HEK293T (cell line): ENCODE measurements at regions not wholly inside any gene's neighbourhood (a gene's known extent, or its start where the extent isn't known, plus 50 kb on each side); places are given as distances from the start of the nearest gene placed in this dataset.

Experiments used
- BHLHE40 ChIP-seq: fragments of 450-650 bp; IDR thresholded peaks from 2 replicates; pipeline ENCODE4 v1.6.1; 2016; ENCODE audit warnings: mild to moderate bottlenecking, moderate library complexity, borderline replicate concordance
- FOXA1 ChIP-seq: fragments of 450-650 bp; IDR thresholded peaks from 2 replicates; pipeline ENCODE4 v1.6.1; 2016; ENCODE audit warnings: mild to moderate bottlenecking
- FOXK2 ChIP-seq: fragments of 450-650 bp; IDR thresholded peaks from 2 replicates; pipeline ENCODE4 v1.6.1; 2016; ENCODE audit warnings: mild to moderate bottlenecking
- HDGF ChIP-seq: fragments of 450-650 bp; IDR thresholded peaks from 2 replicates; pipeline ENCODE4 v1.6.1; 2017; ENCODE audit warnings: antibody characterized with exemption, borderline replicate concordance
- SUZ12 ChIP-seq: fragments of 450-650 bp; IDR thresholded peaks from 2 replicates; pipeline ENCODE4 v1.6.1; 2016; ENCODE audit warnings: mild to moderate bottlenecking
- TF ChIP-seq, protein P1 (sequence below): fragments of 450-650 bp; IDR thresholded peaks from 2 replicates; pipeline ENCODE4 v1.6.1; 2016

DNA sequence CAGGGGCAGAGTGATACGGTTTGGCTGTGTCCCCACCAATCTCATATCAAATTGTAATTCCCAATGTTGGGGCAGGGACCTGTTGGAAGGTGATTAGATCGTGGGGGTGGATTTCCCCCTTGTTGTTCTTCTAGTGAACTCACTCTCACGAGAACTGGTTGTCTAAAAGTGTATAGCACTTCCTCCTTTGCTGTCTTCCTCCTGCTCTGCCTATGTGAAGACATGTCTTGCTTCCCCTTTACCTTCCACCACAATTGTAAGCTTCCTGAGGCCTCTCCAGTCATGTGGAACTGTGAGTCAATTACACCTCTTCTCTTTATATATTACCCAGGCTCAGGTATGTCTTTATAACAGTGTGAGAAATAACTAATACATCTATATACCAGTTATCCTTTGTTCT is 706.4 kb upstream of the KLHL1 start:
- TF ChIP-seq HDGF (no peak), SUZ12 (no peak), BHLHE40 (no peak), FOXK2 (no peak), FOXA1 (no peak)
- TF ChIP-seq, protein P1, sequence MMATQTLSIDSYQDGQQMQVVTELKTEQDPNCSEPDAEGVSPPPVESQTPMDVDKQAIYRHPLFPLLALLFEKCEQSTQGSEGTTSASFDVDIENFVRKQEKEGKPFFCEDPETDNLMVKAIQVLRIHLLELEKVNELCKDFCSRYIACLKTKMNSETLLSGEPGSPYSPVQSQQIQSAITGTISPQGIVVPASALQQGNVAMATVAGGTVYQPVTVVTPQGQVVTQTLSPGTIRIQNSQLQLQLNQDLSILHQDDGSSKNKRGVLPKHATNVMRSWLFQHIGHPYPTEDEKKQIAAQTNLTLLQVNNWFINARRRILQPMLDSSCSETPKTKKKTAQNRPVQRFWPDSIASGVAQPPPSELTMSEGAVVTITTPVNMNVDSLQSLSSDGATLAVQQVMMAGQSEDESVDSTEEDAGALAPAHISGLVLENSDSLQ: no peak
